DOHH2 (cell line): ENCODE measurements at regions not wholly inside any gene's neighbourhood (a gene's known extent, or its start where the extent isn't known, plus 50 kb on each side); places are given as distances from the start of the nearest gene placed in this dataset.

Experiments
- H3F3A ChIP-seq: fragments of 200-600 bp; sonication (generic), shearing (Covaris generic); 2 replicates; pipeline ENCODE4 v1.6.0; 2016; ENCODE audit warnings: antibody characterized with exemption, mild to moderate bottlenecking; ENCODE audit not compliant: control insufficient read depth, insufficient read depth
- H3K27ac ChIP-seq: fragments of 200-600 bp; sonication (generic); 2 replicates; pipeline ENCODE4 v1.5.1; 2014; ENCODE audit warnings: low read depth, mild to moderate bottlenecking, low read length, moderate library complexity
- H3K27me3 ChIP-seq: fragments of 200-600 bp; sonication (generic); 2 replicates; pipeline ENCODE4 v1.6.1; 2014; ENCODE audit warnings: mild to moderate bottlenecking, low read length, mixed read lengths; ENCODE audit not compliant: control insufficient read depth
- H3K36me3 ChIP-seq: fragments of 200-600 bp; sonication (generic); 2 replicates; pipeline ENCODE4 v1.6.1; 2014; ENCODE audit warnings: mild to moderate bottlenecking, low read length, moderate library complexity, mixed read lengths; ENCODE audit not compliant: control insufficient read depth
- H3K4me1 ChIP-seq: fragments of 200-600 bp; sonication (generic); 2 replicates; pipeline ENCODE4 v1.6.1; 2014; ENCODE audit warnings: mild to moderate bottlenecking, low read length, mixed read lengths; ENCODE audit not compliant: control insufficient read depth
- H3K4me2 ChIP-seq: fragments of 200-600 bp; sonication (generic); 2 replicates; pipeline ENCODE4 v1.6.0; 2014; ENCODE audit warnings: mild to moderate bottlenecking, low read length, moderate library complexity
- H3K4me3 ChIP-seq: fragments of 200-600 bp; sonication (generic); 2 replicates; pipeline ENCODE4 v1.5.1; 2014; ENCODE audit warnings: mild to moderate bottlenecking, low read length, mixed read lengths
- H3K79me2 ChIP-seq: fragments of 200-600 bp; sonication (generic); 2 replicates; pipeline ENCODE4 v1.6.1; 2014; ENCODE audit warnings: mild to moderate bottlenecking, low read length, mixed read lengths; ENCODE audit not compliant: control insufficient read depth
- H3K9me2 ChIP-seq: fragments of 200-600 bp; sonication (generic); replicated peaks from 2 replicates; pipeline ENCODE4 v1.6.1; 2014; ENCODE audit warnings: mild to moderate bottlenecking, low read length, mixed read lengths; ENCODE audit not compliant: control insufficient read depth
- H3K9me3 ChIP-seq: fragments of 200-600 bp; sonication (generic); 2 replicates; pipeline ENCODE4 v1.6.1; 2014; ENCODE audit warnings: antibody characterized with exemption, low read length, mixed read lengths; ENCODE audit not compliant: control insufficient read depth, insufficient read depth
- H4K20me1 ChIP-seq: fragments of 200-600 bp; sonication (generic); 2 replicates; pipeline ENCODE4 v1.6.0; 2014; ENCODE audit warnings: low read depth, mild to moderate bottlenecking, antibody characterized with exemption, low read length, moderate library complexity; ENCODE audit not compliant: control insufficient read depth, insufficient read depth
- CTCF ChIP-seq: fragments of 200-600 bp; sonication (generic); IDR thresholded peaks from one replicate; pipeline ENCODE4 v1.5.1; 2014; ENCODE audit warnings: antibody characterized with exemption, mild to moderate bottlenecking, low read depth, low read length; ENCODE audit not compliant: poor library complexity, severe bottlenecking
- EZH2phosphoT487 ChIP-seq: fragments of 200-600 bp; sonication (generic); IDR thresholded peaks from 2 replicates; pipeline ENCODE4 v1.6.1; 2017; ENCODE audit warnings: borderline replicate concordance, mild to moderate bottlenecking, antibody characterized with exemption, low read length, moderate library complexity, mixed read lengths

GRCh38 chr7:9671979-9672917 is 1238.8 kb downstream of the NXPH1 start:
- Histone ChIP-seq H3K4me2 (no peak overlapping the region), H3K9me2 (no peaks in the 10 kb centered on the region), H3F3A (no peaks in the 10 kb centered on the region), H4K20me1 (no peaks in the 10 kb centered on the region), H3K79me2 (no peaks in the 10 kb centered on the region), H3K27ac (no peak overlapping the region), H3K4me3 (no peak overlapping the region), H3K9me3 (no peaks in the 10 kb centered on the region), H3K4me1 (no peaks in the 10 kb centered on the region), H3K36me3 (no peaks in the 10 kb centered on the region), H3K27me3 (no peaks in the 10 kb centered on the region)
- TF ChIP-seq EZH2phosphoT487 (no peak), CTCF (no peak)

GRCh38 chr7:9680713-9681112 is 1247.3 kb downstream of the NXPH1 start:
- H3K27me3 ChIP-seq: no peaks in the 10 kb centered on the region
- no peaks in the 10 kb centered on the region for H4K20me1 ChIP-seq
- no peaks in the 10 kb centered on the region for H3K4me1 ChIP-seq
- no peak overlapping the region for H3K27ac ChIP-seq
- no peak overlapping the region for H3K4me3 ChIP-seq
- no peaks in the 10 kb centered on the region for H3K9me2 ChIP-seq
- H3F3A ChIP-seq: no peaks in the 10 kb centered on the region
- no peak for TF ChIP-seq CTCF
- no peak for TF ChIP-seq EZH2phosphoT487
- no peaks in the 10 kb centered on the region for H3K79me2 ChIP-seq
- H3K9me3 ChIP-seq: no peaks in the 10 kb centered on the region
- H3K4me2 ChIP-seq: no peak overlapping the region
- no peaks in the 10 kb centered on the region for H3K36me3 ChIP-seq

DNA sequence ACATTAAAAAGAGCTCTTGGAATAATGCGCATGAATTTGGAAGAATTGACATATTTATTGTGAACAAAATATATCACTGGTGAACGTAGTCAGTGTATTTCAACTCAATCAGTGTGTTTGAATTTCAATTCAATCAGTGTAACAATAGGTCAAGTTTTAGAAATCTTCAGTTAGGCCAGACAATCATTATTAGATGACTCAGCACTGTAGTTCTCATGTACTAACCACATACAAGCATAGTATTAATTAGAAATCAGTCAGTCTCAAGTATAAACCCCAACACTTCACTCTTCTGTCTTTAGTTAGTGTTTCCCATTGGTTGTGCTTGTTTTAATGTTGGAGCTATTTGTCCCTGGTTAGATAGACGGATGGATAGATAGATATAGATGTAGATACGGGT is 1247.9 kb downstream of the NXPH1 start:
- Histone ChIP-seq H3K27ac (no peak overlapping the region), H3K79me2 (no peaks in the 10 kb centered on the region), H3K9me3 (no peaks in the 10 kb centered on the region), H3K36me3 (no peaks in the 10 kb centered on the region), H3F3A (no peaks in the 10 kb centered on the region), H3K4me3 (no peak overlapping the region), H3K4me2 (no peak overlapping the region), H3K4me1 (no peaks in the 10 kb centered on the region), H4K20me1 (no peaks in the 10 kb centered on the region), H3K9me2 (no peaks in the 10 kb centered on the region), H3K27me3 (no peaks in the 10 kb centered on the region)
- no peak for TF ChIP-seq CTCF
- no peak for TF ChIP-seq EZH2phosphoT487
